Panc1 (cell line): ENCODE measurements at regions not wholly inside any gene's neighbourhood (a gene's known extent, or its start where the extent isn't known, plus 50 kb on each side); places are given as distances from the start of the nearest gene placed in this dataset.

Experiments
- CTCF ChIP-seq: fragments of 450-650 bp; IDR thresholded peaks from 2 replicates; pipeline ENCODE4 v1.5.1; 2017; ENCODE audit warnings: mild to moderate bottlenecking
- POLR2AphosphoS5 ChIP-seq: IDR thresholded peaks from 2 replicates; pipeline ENCODE4 v1.6.1; 2012; ENCODE audit warnings: mild to moderate bottlenecking, low read depth, low read length, moderate library complexity
- REST ChIP-seq, 2 experiments: IDR thresholded peaks; 2 replicates each; pipeline ENCODE4 v1.6.1; 2011 to 2012; ENCODE audit warnings: low read depth in 2 of 2, control low read depth in 1 of 2, low read length in 1 of 2, mild to moderate bottlenecking in 1 of 2, moderate library complexity in 1 of 2; ENCODE audit not compliant: insufficient read depth in 1 of 2
- SIN3A ChIP-seq: IDR thresholded peaks from 2 replicates; pipeline ENCODE4 v1.6.1; 2012; ENCODE audit warnings: low read depth, mild to moderate bottlenecking, low read length, moderate library complexity, borderline replicate concordance; ENCODE audit not compliant: insufficient read depth
- TCF7L2 ChIP-seq: IDR thresholded peaks from 2 replicates; pipeline ENCODE4 v1.6.1; 2011; ENCODE audit warnings: mild to moderate bottlenecking, low read depth, low read length, inconsistent platforms

- TF ChIP-seq CTCF = no peak
- no peak for TF ChIP-seq POLR2AphosphoS5
- no peak for TF ChIP-seq TCF7L2
- TF ChIP-seq REST (IDR thresholded peaks at IDR 0.05; ENCODE audit: insufficient read depth in 1 of 2, low read depth in 2 of 2, low read length in 1 of 2) = no peak
- no peak for TF ChIP-seq SIN3A
These were observed 51.2 kb downstream of the CYRIA start for GRCh38 chr2:16614314-16614860.
